IMR-90 (cell line): ENCODE measurements at regions not wholly inside any gene's neighbourhood (a gene's known extent, or its start where the extent isn't known, plus 50 kb on each side); places are given as distances from the start of the nearest gene placed in this dataset.

ENCODE experiments used
- ATAC-seq: fragments of 200-7000 bp; cut with Tn5 transposase; 2 replicates; pipeline ENCODE4 v1.9.1; 2020; ENCODE audit warnings: low read depth, mild to moderate bottlenecking, moderate library complexity
- BruUV-seq: library from RNA; stranded (reverse); fragments of 400-500 nt; replicated peaks from 2 replicates; lab custom pipeline; 2021; lab: Mats Ljungman, UMichigan
- CTCF ChIA-PET: fragments of 300-600 bp; formaldehyde crosslinking; extraction: SDS; loops from one replicate; lab custom pipeline; 2021; ENCODE audit warnings: antibody characterized with exemption; lab: Yijun Ruan, JAX
- POLR2A ChIA-PET: fragments of 300-600 bp; sonication (Branson Sonifier 250); formaldehyde crosslinking; loops from one replicate; lab custom pipeline; 2022; ENCODE audit warnings: antibody characterized with exemption; ENCODE audit not compliant: unreplicated experiment; lab: Charles Lee
- DNase-seq: peaks from one replicate; pipeline ENCODE4 v3.0.0; 2013
- H2AFZ ChIP-seq: replicated peaks from 2 replicates; pipeline ENCODE3; 2013; ENCODE audit warnings: low read length, mild to moderate bottlenecking; ENCODE audit not compliant: poor library complexity
- H2AK5ac ChIP-seq: 2 replicates; pipeline ENCODE4 v1.6.1; 2013; ENCODE audit warnings: low read depth, low read length, inconsistent platforms
- H2AK9ac ChIP-seq: replicated peaks from 2 replicates; pipeline ENCODE3; 2013; ENCODE audit warnings: mild to moderate bottlenecking, low read depth, low read length, moderate library complexity; ENCODE audit not compliant: poor library complexity
- H2BK120ac ChIP-seq: 2 replicates; pipeline ENCODE4 v1.6.1; 2013; ENCODE audit warnings: low read depth, low read length, inconsistent platforms
- H2BK15ac ChIP-seq: 3 replicates; pipeline ENCODE4 v1.6.1; 2013; ENCODE audit warnings: low read depth, low read length, inconsistent platforms
- H2BK20ac ChIP-seq: 2 replicates; pipeline ENCODE4 v1.6.1; 2013; ENCODE audit warnings: low read depth, mild to moderate bottlenecking, inconsistent platforms, low read length, moderate library complexity
- H2BK5ac ChIP-seq: 2 replicates; pipeline ENCODE4 v1.6.1; 2013; ENCODE audit warnings: mild to moderate bottlenecking, low read depth, low read length, inconsistent platforms; ENCODE audit not compliant: poor library complexity, severe bottlenecking
- H3K14ac ChIP-seq: replicated peaks from 2 replicates; pipeline ENCODE4 v1.6.1; 2013; ENCODE audit warnings: low read depth, low read length, inconsistent platforms
- H3K18ac ChIP-seq: 2 replicates; pipeline ENCODE4 v1.6.1; 2013; ENCODE audit warnings: low read depth, low read length, control low read depth
- H3K23ac ChIP-seq: 2 replicates; pipeline ENCODE4 v1.6.1; 2013; ENCODE audit warnings: low read depth, low read length, inconsistent platforms
- H3K27ac ChIP-seq: 2 replicates; pipeline ENCODE4 v1.5.1; 2013; ENCODE audit warnings: mild to moderate bottlenecking, control low read depth, low read length; ENCODE audit not compliant: insufficient read depth
- H3K27me3 ChIP-seq: 2 replicates; pipeline ENCODE4 v1.6.1; 2013; ENCODE audit warnings: low read length; ENCODE audit not compliant: control insufficient read depth, insufficient read depth
- H3K36me3 ChIP-seq: 2 replicates; pipeline ENCODE4 v1.6.1; 2013; ENCODE audit warnings: low read length, mixed read lengths; ENCODE audit not compliant: control insufficient read depth, insufficient read depth
- H3K4ac ChIP-seq: 2 replicates; pipeline ENCODE4 v1.6.1; 2013; ENCODE audit warnings: low read depth, low read length, inconsistent platforms
- H3K4me1 ChIP-seq: 2 replicates; pipeline ENCODE4 v1.6.1; 2013; ENCODE audit warnings: low read length, mixed read lengths; ENCODE audit not compliant: control insufficient read depth, insufficient read depth
- H3K4me2 ChIP-seq: 2 replicates; pipeline ENCODE4 v1.6.1; 2013; ENCODE audit warnings: low read depth, mild to moderate bottlenecking, control low read depth, low read length, moderate library complexity
- H3K4me3 ChIP-seq: 2 replicates; pipeline ENCODE4 v1.5.1; 2013; ENCODE audit warnings: low read depth, mild to moderate bottlenecking, control low read depth, low read length, moderate library complexity; ENCODE audit not compliant: insufficient read depth
- H3K56ac ChIP-seq: 2 replicates; pipeline ENCODE4 v1.6.1; 2013; ENCODE audit warnings: low read length, inconsistent platforms; ENCODE audit not compliant: insufficient read depth; ENCODE audit errors: extremely low read depth
- H3K79me1 ChIP-seq, 2 experiments: 2 replicates each; pipeline ENCODE4 v1.6.1; 2013; ENCODE audit warnings: low read length in 2 of 2, inconsistent platforms in 1 of 2, low read depth in 1 of 2
- H3K9ac ChIP-seq: 2 replicates; pipeline ENCODE4 v1.6.1; 2013; ENCODE audit warnings: low read depth, low read length, control low read depth
- H3K9me1 ChIP-seq: 2 replicates; pipeline ENCODE4 v1.6.1; 2013; ENCODE audit warnings: low read length, inconsistent platforms; ENCODE audit not compliant: insufficient read depth
- H3K9me3 ChIP-seq: 2 replicates; pipeline ENCODE4 v1.6.1; 2013; ENCODE audit warnings: low read length; ENCODE audit not compliant: control insufficient read depth, insufficient read depth
- H4K20me1 ChIP-seq: 2 replicates; pipeline ENCODE4 v1.6.1; 2013; ENCODE audit warnings: low read length, inconsistent platforms; ENCODE audit not compliant: insufficient read depth
- H4K5ac ChIP-seq: 2 replicates; pipeline ENCODE4 v1.6.1; 2013; ENCODE audit warnings: mild to moderate bottlenecking, low read depth, low read length, control low read depth
- H4K8ac ChIP-seq, 2 experiments: 2 replicates each; pipeline ENCODE4 v1.6.1; 2013; ENCODE audit warnings: low read depth in 2 of 2, low read length in 2 of 2, control low read depth in 1 of 2, inconsistent platforms in 1 of 2
- H4K91ac ChIP-seq: 2 replicates; pipeline ENCODE4 v1.6.1; 2013; ENCODE audit warnings: low read depth, low read length, inconsistent platforms; ENCODE audit not compliant: insufficient read depth
- CEBPB ChIP-seq: IDR thresholded peaks from 2 replicates; pipeline ENCODE4 v1.6.1; 2012; ENCODE audit warnings: low read depth, low read length, improper control_type of control experiment
- CHD1 ChIP-seq: IDR thresholded peaks from 2 replicates; pipeline ENCODE4 v1.6.1; 2012; ENCODE audit warnings: low read depth, low read length, improper control_type of control experiment
- CTCF ChIP-seq: conservative IDR thresholded peaks from 2 replicates; pipeline ENCODE4 v1.5.1; 2012; ENCODE audit warnings: mild to moderate bottlenecking, low read depth, low read length, improper control_type of control experiment
- FOS ChIP-seq: fragments of 150-350 bp; IDR thresholded peaks from 2 replicates; pipeline ENCODE4 v1.6.1; 2016; ENCODE audit warnings: low read depth, low read length
- MAFK ChIP-seq: IDR thresholded peaks from 2 replicates; pipeline ENCODE4 v1.6.1; 2012; ENCODE audit warnings: low read depth, low read length, improper control_type of control experiment
- MAZ ChIP-seq: IDR thresholded peaks from 2 replicates; pipeline ENCODE4 v1.6.1; 2012; ENCODE audit warnings: low read depth, mild to moderate bottlenecking, low read length, improper control_type of control experiment, moderate library complexity, borderline replicate concordance
- MXI1 ChIP-seq: IDR thresholded peaks from 2 replicates; pipeline ENCODE4 v1.6.1; 2012; ENCODE audit warnings: low read depth, mild to moderate bottlenecking, low read length, moderate library complexity, borderline replicate concordance
- POLR2A ChIP-seq: IDR thresholded peaks from 2 replicates; pipeline ENCODE4 v1.6.1; 2012; ENCODE audit warnings: mild to moderate bottlenecking, low read depth, low read length
- RAD21 ChIP-seq: IDR thresholded peaks from 2 replicates; pipeline ENCODE4 v1.6.1; 2012; ENCODE audit warnings: low read length, improper control_type of control experiment
- RFX5 ChIP-seq: IDR thresholded peaks from 2 replicates; pipeline ENCODE4 v1.8.0; 2012; ENCODE audit warnings: low read depth, mild to moderate bottlenecking, low read length, moderate library complexity
- SMC3 ChIP-seq: fragments of 150-350 bp; IDR thresholded peaks from 2 replicates; pipeline ENCODE4 v1.6.1; 2016; ENCODE audit warnings: low read depth, mild to moderate bottlenecking, antibody characterized with exemption, low read length, moderate library complexity
- USF2 ChIP-seq: fragments of 150-350 bp; IDR thresholded peaks from 2 replicates; pipeline ENCODE4 v1.6.1; 2017; ENCODE audit warnings: mild to moderate bottlenecking, antibody characterized with exemption, low read length, low read depth
- dilution Hi-C: fragments of 300-500 bp; cut with HindIII; formaldehyde crosslinking; loops from one replicate; pipeline ENCODE4 v1.14.3; 2018; ENCODE audit warnings: low sequenced_read_pairs; ENCODE audit not compliant: unreplicated experiment
- in situ Hi-C: fragments of 300-500 bp; cut with MboI; formaldehyde crosslinking; loops from 3 replicates; pipeline ENCODE4 v1.14.3; 2019; ENCODE audit warnings: low sequenced_read_pairs, inconsistent platforms, mixed read lengths
- intact Hi-C: fragments of 100-400 bp; cut with micrococcal nuclease; formaldehyde crosslinking; loops from 2 replicates; pipeline ENCODE4 v1.10.0; 2022

- no peak overlapping the region for H3K9ac ChIP-seq
- no peaks in the 10 kb centered on the region for H3K79me1 ChIP-seq
- H3K27ac ChIP-seq, result no peak overlapping the region
- BruUV-seq, result no TSS peak
- no peak overlapping the region for H3K4ac ChIP-seq
- no peak overlapping the region for H3K23ac ChIP-seq
- ChIA-PET CTCF (interaction anchor here (0.6 to 0.9 kb wide), 3 partner anchors 15 to 327 kb away, joined by 3 to 7 read pairs (median 3); no protein-coding TSS in a partner anchor), POLR2A (no interaction called here)
- H3K9me3 ChIP-seq, result no peaks in the 10 kb centered on the region
- no peak for DNase-seq
- H2BK20ac ChIP-seq, result no peak overlapping the region
- H2BK120ac ChIP-seq, result no peak overlapping the region
- no peaks in the 10 kb centered on the region for H3K4me1 ChIP-seq
- no peak overlapping the region for H3K14ac ChIP-seq
- dilution Hi-C loops, result no loop called here
- no peak overlapping the region for H4K8ac ChIP-seq
- no peak overlapping the region for H3K18ac ChIP-seq
- ATAC-seq, result no peak
- intact Hi-C loops, result no loop called here
- no peaks in the 10 kb centered on the region for H3K36me3 ChIP-seq
- H4K20me1 ChIP-seq, result no peaks in the 10 kb centered on the region
- H2BK15ac ChIP-seq, result no peak overlapping the region
- H4K5ac ChIP-seq, result no peak overlapping the region
- H3K4me3 ChIP-seq, result no peak overlapping the region
- H3K4me2 ChIP-seq, result no peak overlapping the region
- no peak overlapping the region for H2AK5ac ChIP-seq
- TF ChIP-seq FOS (no peak), MAFK (no peak), SMC3 (no peak), CHD1 (no peak), CEBPB (no peak), POLR2A (no peak), RFX5 (no peak), CTCF (no peak), MXI1 (no peak), RAD21 (no peak), MAZ (no peak), USF2 (no peak)
- H3K56ac ChIP-seq, result no peak overlapping the region
- no peaks in the 10 kb centered on the region for H3K9me1 ChIP-seq
- H3K27me3 ChIP-seq, result no peaks in the 10 kb centered on the region
- in situ Hi-C loops, result no loop called here
- H2BK5ac ChIP-seq, result no peak overlapping the region
- H2AK9ac ChIP-seq, result no peak overlapping the region
- H4K91ac ChIP-seq, result no peak overlapping the region
- no peak overlapping the region for H2AFZ ChIP-seq
Measured at GRCh38 chr12:92487138-92487485, 215.7 kb upstream of the PLEKHG7 start.
